NCI-H82 treated with DMSO at 0.1 percent for 48 hours (cell line): ENCODE measurements at regions not wholly inside any gene's neighbourhood (a gene's known extent, or its start where the extent isn't known, plus 50 kb on each side); places are given as distances from the start of the nearest gene placed in this dataset.
"Not testable (repeated sequence)": the region's sequence is repeated elsewhere in the genome, so short reads cannot be mapped to it uniquely, and the experiment has no call there.

Experiments
- DNase-seq: peaks from one replicate; lab custom pipeline; 2025; ENCODE audit not compliant: unreplicated experiment; lab: John Stamatoyannopoulos, UW

DNA sequence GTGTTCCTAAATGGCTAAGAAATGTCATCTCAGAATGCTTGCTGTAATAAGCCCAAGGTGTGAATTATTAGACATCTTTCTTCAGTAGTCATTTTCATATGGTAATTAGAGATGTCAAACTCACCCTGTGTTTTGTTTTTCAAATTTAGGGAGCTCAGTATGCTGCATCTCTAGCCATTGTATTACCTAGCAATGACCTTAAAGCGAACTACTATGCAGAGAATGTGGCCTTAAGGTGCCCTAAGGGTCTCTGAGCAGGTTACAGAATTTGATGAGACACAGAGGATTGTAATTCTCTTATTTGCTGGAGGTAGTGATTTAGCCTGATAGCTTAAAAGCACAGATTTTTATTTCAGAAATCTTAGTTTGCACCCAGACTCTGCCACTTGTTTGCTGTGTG lies 1052.6 kb upstream of the DDX18 start:
- DNase-seq, result no peak

DNA sequence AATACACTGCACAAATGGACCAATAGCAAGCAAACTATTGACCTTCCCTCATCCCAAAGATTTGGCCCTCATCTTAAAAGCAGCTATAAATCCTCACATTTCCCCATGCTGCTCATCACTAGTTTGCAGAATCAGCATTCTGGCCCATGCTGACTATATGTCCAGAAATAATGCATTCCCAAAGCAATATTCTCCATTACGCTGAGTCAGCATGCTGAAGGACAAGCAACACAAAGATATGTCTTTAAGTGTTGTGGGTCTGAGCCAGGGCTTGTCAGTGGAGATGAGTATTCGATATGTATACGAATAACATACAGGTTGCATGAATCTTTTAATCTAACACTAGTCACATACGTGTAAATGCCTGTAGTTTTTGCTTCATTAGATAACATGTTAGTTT lies 1045.0 kb upstream of the DDX18 start:
- no peak for DNase-seq

DNA sequence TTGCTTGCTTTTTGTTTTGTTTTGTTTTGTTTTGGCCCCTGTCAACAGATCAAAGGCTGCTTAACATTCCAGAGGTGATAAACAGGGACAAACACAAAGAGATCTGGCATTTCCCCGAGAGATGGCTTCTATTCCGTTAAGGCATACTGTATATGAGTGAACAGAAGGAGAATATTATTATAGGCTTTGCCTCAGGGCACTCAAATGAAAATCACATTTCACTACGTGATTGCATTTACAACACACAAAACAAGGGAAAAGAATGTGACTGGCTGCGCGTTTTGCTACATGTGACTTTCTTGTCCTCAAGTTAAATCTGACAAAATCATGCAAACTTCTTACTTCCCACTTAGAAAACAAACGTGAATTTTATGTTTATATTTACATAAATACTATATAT lies 1037.9 kb upstream of the DDX18 start:
- no peak for DNase-seq

DNA sequence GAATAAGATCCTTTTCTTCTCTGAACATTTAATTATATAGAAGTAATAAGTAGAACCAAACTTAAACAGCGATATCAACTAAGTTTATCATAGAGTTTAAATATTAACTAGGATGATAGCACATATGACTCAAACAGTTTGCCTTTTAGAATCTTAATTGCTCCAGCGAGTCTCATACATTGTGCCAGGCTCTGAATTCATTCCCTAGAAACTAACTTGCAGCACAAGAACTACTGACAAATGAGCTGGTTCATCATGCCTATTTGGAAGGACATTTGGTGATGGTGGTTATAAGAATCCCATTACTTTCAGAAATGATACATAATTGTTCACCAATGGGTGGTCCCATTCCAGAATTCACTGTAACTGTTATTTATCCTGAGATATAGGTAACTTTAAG lies 1026.6 kb upstream of the DDX18 start:
- DNase-seq, result no peak

DNA sequence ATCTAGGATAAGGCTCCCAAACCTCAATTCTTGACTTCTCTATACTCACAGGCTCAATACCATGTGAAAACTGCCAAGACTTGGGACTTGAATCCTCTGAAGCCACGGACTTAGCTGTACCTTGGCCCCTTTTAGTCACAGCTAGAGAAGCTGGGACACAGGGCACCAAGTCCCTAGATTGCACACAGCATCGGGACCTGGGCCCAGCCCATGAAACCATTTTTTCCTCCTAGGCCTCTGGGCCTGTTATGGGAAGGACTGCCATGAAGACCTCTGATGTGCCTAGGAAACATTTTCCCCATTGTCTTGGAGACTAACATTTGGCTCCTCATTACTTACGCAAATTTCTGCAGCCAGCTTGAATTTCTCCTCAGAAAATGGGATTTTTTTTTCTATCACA lies 1011.8 kb upstream of the DDX18 start:
- no peak for DNase-seq

DNA sequence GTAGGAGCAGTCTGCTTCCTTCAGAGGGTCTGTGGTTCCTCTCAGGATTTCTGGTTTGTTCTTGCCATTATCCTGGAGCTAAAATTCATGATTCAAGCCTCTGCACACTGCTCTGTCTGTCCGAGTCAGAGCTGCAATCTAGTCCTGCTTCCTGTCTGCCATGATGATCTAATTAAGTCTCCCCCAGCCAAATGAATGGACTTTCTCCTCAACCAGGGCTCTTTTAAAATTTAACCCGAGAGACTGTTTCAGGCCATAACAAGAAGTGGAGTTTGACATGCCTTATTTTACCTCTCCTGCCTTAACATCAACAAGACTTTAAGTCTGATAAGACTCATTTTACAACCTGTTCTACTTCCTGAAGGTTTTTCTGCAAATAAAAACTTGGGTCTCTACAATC lies 1009.6 kb upstream of the DDX18 start:
- DNase-seq, result no peak

DNA sequence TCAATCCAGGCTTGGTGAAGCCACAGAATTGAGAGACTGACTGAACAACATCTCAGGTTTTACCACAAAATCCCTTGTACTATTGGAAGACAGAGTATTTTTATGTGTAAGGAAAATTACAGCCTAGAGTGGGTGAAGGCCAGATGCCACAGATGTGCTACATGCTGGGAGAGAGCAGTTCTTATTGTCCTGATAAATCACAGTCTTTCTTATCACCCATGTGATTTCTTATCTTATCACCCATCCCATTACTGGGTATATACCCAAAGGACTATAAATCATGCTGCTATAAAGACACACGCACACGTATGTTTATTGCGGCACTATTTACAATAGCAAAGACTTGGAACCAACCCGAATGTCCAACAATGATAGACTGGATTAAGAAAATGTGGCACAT lies 1008.0 kb upstream of the DDX18 start:
- not testable (repeated sequence) for DNase-seq

- no peak for DNase-seq
Measured at GRCh38 chr2:116809109-116809508, 1005.4 kb upstream of the DDX18 start.

DNA sequence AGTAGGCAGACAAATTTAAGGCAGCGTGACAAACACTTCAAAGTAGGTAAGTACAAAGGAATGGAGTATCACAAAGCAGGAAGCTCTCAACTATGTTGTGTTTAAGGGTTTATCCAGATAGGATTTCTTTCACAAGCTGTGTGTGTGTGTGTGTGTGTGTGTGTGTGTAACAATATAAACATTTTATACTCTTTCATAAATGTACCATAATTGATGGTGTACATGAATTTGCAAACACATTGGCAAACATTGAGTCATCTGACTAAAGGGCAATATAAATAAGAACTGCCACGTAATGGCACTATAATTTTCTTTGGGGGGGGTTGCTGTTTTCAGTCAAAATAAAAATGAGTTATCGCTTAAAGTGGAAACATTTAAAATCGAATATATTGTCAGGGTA lies 1004.4 kb upstream of the DDX18 start:
- no peak for DNase-seq

DNA sequence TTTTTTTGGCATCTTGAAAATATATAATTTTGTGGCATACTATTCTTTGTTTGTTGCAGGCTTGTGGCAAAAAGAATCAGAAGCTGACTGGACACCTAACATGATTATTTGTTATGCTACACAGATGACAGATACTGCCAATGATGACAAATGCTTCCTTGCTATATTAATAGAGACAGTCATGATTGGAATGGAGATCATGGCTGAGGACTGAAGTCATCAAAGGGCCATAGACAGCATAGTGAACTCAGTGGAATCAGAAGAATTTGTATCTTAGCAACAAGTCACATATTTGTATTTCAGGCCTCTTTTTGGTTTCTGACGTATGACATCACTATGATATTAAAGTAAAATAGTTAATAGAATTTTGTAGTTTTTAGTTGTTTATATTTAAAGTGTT lies 1003.8 kb upstream of the DDX18 start:
- no peak for DNase-seq

DNA sequence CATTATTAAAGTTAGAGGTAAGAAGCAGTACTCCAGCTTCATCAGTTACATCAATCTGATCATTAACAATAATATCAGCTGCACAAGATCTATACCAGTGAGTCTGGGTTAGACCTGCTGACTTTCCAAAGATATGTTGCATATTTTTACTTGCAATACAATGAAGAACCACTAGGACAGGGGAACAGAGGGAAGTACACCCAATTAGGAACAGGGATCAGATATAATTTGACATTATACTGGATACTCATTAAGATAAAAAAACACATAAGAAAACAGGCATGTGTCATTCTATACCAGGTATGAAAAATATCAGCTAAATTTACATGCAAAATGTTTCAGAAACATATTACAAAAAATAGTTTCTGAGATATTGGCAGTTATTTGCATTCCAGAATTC lies 995.1 kb upstream of the DDX18 start:
- DNase-seq, result no peak

GRCh38 chr2:116820986-116821385 lies 993.5 kb upstream of the DDX18 start:
- DNase-seq, result no peak

DNA sequence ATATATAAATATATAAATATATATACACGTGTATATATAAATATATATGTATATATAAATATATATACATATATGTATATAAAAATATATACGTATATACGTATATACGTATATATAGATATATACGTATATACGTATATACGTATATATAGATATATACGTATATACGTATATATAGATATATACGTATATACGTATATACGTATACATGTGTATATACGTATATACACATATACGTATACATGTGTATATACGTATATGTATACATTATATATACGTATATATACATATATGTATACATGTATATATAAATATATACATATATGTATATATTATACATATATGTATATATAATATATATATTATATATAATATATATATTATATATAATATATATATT lies 984.9 kb upstream of the DDX18 start:
- not testable (repeated sequence) for DNase-seq

GRCh38 chr2:116832148-116832547 lies 982.3 kb upstream of the DDX18 start:
- no peak for DNase-seq

DNA sequence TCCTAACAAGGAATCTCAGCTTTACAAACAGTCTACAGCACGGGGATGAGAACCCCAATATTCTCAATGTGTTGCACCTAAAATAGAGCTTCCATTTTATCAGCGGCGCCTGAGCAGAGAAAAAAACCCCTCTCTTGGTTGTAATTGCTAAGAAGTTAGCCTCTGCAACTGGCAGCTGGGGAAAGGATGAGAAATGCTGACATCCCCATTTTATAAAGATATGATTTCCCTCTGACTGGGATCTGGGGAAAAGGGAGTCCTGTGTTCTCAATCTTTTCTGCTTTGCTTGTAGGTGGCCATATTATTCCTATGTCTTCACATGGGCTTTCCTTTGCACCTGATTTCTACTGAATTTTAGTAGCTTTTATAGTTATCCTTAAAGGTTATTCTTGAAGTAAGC lies 981.4 kb upstream of the DDX18 start:
- DNase-seq, result no peak

- no peak for DNase-seq
Measured at GRCh38 chr2:116842164-116842563, 972.3 kb upstream of the DDX18 start.

- no peak for DNase-seq
Measured at GRCh38 chr2:116859708-116860107, 954.8 kb upstream of the DDX18 start.

- peak; percentile 68 for DNase-seq
Measured at GRCh38 chr2:116874021-116874420, 940.5 kb upstream of the DDX18 start.

DNA sequence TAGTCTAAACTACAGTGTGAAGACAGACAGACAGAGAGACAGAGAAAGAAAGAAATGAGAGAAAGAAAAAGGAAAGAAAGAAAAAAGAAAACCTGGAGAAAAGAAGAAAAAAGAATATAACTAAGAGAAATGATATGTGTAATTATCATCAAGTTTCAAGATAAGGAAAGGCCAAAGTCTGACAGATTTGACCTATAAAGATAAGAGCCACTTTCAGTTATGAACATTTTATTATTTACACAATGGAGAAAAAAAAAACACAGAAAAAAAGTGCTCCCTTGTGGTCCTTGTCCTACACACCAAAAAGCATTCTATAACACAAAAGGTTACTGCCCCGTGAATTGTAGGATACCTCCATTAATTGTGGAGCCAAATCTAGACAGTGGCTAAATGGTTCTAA lies 937.2 kb upstream of the DDX18 start:
- no peak for DNase-seq

GRCh38 chr2:116877944-116878343 lies 936.5 kb upstream of the DDX18 start:
- no peak for DNase-seq

DNA sequence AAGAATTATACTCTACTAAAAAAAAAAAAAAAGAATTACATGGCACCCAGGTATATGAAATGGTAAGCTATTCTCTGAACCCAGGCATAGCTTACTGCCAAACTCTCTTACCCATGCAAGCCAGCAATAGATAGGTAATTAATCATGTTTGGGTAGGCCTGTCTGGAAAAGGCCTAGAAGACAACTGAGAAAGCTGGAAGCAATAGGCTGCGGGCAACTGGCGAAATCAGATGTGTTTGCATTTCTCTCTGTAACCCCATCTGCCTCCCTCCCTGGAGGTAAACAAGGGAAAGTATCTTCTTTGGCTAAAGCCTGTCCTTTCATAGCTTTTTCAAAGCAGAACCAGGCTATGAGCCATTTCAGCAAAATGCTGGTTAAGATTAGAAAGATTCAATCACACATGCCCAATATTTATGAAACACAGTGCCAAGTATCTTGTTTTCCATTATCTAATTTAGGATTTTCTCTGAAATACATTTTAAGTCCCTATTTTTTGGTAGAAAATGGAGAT lies 934.8 kb upstream of the DDX18 start:
- no peak for DNase-seq

DNA sequence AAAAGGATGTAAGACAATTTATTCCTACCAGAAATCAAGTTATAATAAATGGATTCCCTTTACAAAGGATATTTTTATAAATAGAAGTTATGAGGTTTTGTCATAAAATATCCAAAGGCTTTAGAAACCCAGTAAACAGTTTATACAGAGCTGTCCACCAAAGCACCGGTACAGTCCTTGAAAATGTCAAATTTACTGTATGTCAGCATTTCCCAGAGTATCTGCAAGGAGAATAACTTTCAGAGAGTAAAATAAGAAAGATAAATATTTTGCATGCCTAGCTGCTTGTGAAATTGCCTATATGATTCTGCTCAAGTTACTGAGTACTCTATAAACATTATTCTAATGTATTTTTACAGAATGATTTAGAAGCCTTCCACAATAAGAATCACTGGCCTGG lies 923.3 kb upstream of the DDX18 start:
- no peak for DNase-seq

DNA sequence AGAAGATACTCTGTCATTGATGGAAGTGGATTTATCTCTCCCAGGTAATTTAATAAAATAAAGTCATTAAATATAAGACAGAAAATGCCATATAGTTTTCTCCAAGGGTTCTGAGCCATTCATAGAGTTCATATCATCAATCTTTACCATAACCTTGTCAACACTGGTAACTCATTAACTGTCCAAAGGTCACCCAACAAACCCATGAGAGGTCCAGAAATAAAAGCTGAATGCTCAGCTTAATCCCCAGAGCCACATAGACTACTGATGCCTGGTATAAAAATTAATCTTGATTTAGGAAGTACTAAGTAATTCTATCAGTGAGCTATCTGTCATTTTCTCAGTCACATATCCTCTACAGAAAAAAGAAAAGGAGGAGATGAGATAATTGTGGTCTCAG lies 903.0 kb upstream of the DDX18 start:
- no peak for DNase-seq

DNA sequence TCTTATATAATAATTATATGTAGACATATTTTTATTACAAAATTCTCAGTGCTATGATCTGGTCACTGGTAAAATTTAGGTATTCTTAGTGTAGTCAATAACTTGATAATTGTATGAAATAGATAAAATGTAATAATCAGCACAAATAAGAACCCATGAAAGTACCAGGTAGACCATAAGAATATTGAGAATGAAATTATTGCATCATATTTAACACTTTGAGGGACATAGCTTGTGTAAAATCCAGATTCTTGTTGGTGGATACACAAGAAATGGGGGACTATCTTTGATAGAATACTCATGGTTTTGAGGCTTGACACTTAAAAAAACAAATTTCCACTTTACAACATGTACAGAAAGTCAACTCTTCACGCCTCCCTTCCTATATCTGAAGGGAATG lies 898.8 kb upstream of the DDX18 start:
- no peak for DNase-seq
